Bronchial epithelial cell (primary cell): ENCODE measurements at regions not wholly inside any gene's neighbourhood (a gene's known extent, or its start where the extent isn't known, plus 50 kb on each side); places are given as distances from the start of the nearest gene placed in this dataset.

ENCODE experiments used
- DNase-seq: peaks from one replicate; pipeline ENCODE4 v3.0.0-alpha.2; 2010; ENCODE audit warnings: low read depth
- FAIRE-seq: peaks from 2 replicates; lab custom pipeline; 2011; peaks lifted over from hg19 to GRCh38; lab: Jason Lieb, UNC
- H3K27me3 ChIP-seq: 2 replicates; pipeline ENCODE4 v1.5.1; 2011; ENCODE audit warnings: low read length; ENCODE audit not compliant: control insufficient read depth, insufficient read depth
- H3K36me3 ChIP-seq: 2 replicates; pipeline ENCODE4 v1.5.1; 2011; ENCODE audit warnings: low read length; ENCODE audit not compliant: control insufficient read depth, insufficient read depth
- H3K4me3 ChIP-seq: 2 replicates; pipeline ENCODE4 v1.5.1; 2011; ENCODE audit warnings: mild to moderate bottlenecking, low read depth, low read length, control low read depth
- CTCF ChIP-seq: IDR thresholded peaks from 2 replicates; pipeline ENCODE4 v1.5.1; 2011; ENCODE audit warnings: mild to moderate bottlenecking, moderate library complexity, low read length, control low read depth, inconsistent platforms; ENCODE audit not compliant: insufficient read depth, severe bottlenecking

- FAIRE-seq = no peak
- H3K27me3 ChIP-seq = peaks cover 3% of the 10 kb centered on the region
- H3K36me3 ChIP-seq = no peaks in the 10 kb centered on the region
- DNase-seq = no peak
- no peak for TF ChIP-seq CTCF
- no peak overlapping the region for H3K4me3 ChIP-seq
Measured at GRCh38 chr19:41495589-41495988, 52.6 kb downstream of the ERICH4 start.

DNA sequence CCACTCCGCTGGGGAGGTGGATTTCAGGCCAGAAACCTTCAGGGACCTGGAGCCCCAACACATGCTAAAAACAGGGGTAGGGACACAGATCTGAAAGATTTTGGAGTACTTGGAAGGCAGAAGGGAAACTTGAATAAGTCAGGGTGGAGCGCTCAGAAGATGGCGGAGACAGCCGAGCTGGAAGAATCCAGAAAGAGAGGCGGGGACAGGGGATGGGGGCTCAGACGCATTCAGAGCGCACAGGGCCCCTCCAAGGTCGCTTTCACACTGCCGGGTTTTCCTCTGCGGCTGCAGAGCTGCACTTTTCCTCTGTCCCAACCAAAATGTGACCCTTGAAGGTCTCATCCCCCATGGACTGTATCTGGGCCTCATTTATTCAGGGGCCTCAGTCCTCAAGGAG is 56.9 kb downstream of the ERICH4 start:
- Histone ChIP-seq H3K36me3 (no peaks in the 10 kb centered on the region), H3K27me3 (peaks cover 2% of the 10 kb centered on the region), H3K4me3 (no peak overlapping the region)
- FAIRE-seq = no peak
- no peak for TF ChIP-seq CTCF
- DNase-seq = no peak

DNA sequence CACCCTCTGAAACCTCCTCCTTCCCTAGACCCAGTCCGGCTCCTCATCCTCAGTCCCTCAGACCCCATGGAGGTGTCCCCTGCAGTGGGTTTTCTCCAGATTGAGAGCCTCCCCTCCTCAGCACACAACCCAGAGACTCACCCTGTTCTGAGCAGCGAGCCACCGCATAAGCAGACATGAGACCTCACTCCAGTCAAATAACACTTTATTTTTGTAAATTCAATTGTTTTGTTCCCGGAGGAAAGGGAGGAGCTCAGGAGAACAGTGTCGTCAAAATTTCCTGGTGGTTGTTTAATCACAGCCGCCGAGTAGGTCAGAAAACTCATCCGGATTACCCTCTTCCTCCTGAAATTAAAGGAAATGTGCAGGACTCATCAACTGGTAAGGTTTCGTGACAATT is 57.5 kb downstream of the ERICH4 start:
- no peak for TF ChIP-seq CTCF

DNA sequence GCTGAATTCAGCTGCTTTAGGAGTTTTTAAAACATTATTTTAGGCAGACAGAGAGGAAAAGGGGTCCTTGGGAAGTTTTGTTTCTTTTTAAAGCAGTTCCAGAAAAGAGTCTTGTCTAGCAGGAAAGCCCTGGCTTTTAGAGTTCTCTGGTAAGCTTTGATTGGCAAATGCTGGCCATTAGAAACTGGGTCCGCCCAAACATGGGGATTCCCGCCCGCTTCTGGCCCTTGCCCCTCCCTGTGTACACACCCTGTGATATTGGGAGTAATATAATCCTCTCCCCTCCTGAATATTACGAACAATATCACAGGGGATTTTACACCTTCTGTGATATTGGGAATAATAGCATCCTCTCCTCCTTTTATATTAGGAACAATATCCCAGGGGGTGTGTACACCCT is 58.9 kb downstream of the ERICH4 start:
- no peak for TF ChIP-seq CTCF
- DNase-seq (no peak), FAIRE-seq (no peak)
- H3K36me3 ChIP-seq = no peaks in the 10 kb centered on the region
- peaks cover 2% of the 10 kb centered on the region for H3K27me3 ChIP-seq
- H3K4me3 ChIP-seq = no peak overlapping the region

More for the DNA sequence above, 57.5 kb downstream of the ERICH4 start:
- DNase-seq = no peak
- peaks cover 2% of the 10 kb centered on the region for H3K27me3 ChIP-seq
- H3K36me3 ChIP-seq = no peaks in the 10 kb centered on the region
- FAIRE-seq = no peak
- no peak overlapping the region for H3K4me3 ChIP-seq

- H3K4me3 ChIP-seq = no peak overlapping the region
- no peak for TF ChIP-seq CTCF
- DNase-seq (no peak), FAIRE-seq (no peak)
- no peaks in the 10 kb centered on the region for H3K27me3 ChIP-seq
- H3K36me3 ChIP-seq = no peaks in the 10 kb centered on the region
Measured at GRCh38 chr19:41505105-41505504, 62.1 kb downstream of the ERICH4 start.

- DNase-seq (no peak), FAIRE-seq (no peak)
- Histone ChIP-seq H3K36me3 (no peaks in the 10 kb centered on the region), H3K4me3 (no peak overlapping the region), H3K27me3 (no peaks in the 10 kb centered on the region)
- TF ChIP-seq CTCF = no peak
Measured at GRCh38 chr19:41510484-41510883, 65.5 kb upstream of the CEACAM21 start.
